HG03095 (cell line): ENCODE measurements at regions not wholly inside any gene's neighbourhood (a gene's known extent, or its start where the extent isn't known, plus 50 kb on each side); places are given as distances from the start of the nearest gene placed in this dataset.

Experiments used
- ATAC-seq: cut with Tn5 transposase; IDR thresholded peaks from one replicate; pipeline ENCODE4 v1.9.1; 2021; ENCODE audit warnings: moderate library complexity; ENCODE audit not compliant: unreplicated experiment

DNA sequence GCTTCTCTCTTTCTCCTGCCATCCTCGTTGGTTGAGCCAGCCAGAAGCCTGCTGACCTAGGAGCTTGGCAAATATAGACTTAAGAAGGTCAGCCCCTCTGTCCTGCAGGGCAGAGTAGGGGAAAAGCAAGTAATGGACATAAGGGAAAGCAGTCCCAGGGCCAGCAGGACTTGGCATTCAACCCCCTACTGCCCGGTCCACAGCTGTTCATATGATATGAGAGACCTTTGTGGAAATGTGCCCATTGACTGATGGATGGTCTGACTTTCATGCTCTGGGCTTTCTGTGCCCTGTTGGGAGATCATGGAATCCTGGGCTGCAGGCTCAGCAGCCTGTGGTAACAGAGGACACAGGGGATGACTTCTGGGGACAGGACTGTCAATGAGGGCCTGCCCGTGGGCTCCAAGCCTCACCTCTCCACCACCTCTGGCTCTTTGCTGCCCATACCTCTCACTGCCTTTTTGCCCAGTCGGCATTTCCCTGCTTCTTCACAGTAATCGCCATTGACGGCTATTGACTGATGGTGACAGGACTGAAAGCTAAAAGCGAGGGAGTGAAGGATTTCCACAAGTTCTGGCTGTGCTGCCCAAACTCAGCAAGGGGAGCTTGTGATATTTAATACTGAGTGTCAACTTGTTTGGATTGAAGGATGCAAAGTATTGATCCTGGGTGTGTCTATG lies 60.0 kb upstream of the NMNAT3 start:
- no peak for ATAC-seq

DNA sequence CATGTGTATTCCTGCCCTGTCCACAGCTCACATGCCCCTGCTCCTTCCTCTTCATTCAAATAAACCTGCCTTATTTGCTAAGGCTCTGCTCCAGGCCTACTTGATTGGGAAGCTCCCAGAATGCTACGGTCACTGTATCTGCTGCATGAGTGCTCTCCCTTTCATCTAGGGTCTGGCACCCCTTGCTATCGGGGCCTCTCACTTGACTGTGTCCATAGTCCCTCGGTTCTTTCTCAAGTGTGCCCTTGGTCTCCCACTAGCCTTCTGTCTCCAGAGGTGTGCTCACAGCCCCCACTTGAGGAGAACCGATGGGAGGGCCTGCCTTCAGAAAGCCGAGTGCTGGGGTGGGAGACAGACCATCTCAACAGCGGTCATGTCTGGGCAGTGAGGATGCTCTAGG lies 57.4 kb upstream of the NMNAT3 start:
- no peak for ATAC-seq

DNA sequence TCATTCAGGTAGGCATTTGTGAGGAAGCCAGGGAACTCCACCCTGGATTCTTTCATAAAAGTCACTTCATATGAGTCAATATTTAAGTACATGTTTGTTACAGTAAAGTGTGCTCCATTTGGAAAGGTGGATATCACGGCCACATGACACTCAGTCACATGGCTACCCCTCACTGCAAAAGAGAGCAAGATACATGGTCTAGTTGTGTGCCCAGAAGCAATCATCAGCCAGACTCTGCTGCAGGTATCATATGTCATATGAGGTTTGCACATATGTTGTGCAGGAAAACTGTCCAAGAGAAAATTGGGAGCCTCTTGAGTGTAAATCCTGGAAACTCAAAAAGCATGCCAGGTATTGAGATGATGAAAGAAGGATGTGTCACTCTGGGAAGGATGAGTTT lies 55.0 kb upstream of the NMNAT3 start:
- ATAC-seq, result no peak

GRCh38 chr3:139729300-139729699 lies 51.5 kb upstream of the NMNAT3 start:
- no peak for ATAC-seq

DNA sequence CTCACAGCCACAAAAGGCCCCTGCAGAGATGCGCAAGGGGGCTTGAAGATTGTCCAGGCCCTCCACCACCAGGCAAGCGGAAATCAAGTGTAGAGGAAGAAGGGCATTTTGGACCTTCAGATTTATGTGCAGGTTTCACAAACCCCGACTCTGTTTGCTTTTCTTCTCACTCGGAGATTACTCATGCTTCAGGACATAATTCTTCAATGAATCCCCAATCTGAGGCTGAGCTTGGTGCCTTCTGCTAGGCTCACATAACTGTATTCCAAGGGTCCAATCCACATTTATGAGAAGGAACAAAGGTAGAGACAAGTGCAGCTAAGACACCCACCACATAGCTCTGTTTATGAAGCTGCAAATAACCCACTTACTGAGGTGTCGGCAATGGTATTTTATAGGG lies 50.6 kb upstream of the NMNAT3 start:
- no peak for ATAC-seq
